Spinal cord (tissue), 9 donors: ENCODE measurements at regions not wholly inside any gene's neighbourhood (a gene's known extent, or its start where the extent isn't known, plus 50 kb on each side); places are given as distances from the start of the nearest gene placed in this dataset.

Source experiments
- DNase-seq, 6 donors: peaks; one replicate each; pipeline versions ENCODE4 v3.0.0 to v3.0.0-alpha.2; 2013 to 2015; ENCODE audit warnings: low spot score in 6 of 6, low read depth in 4 of 6
- H3K27ac ChIP-seq: one replicate; pipeline ENCODE4 v1.5.1; 2013; ENCODE audit warnings: low read depth, low read length, control low read depth
- H3K27me3 ChIP-seq: one replicate; pipeline ENCODE4 v1.6.1; 2013; ENCODE audit warnings: low read length; ENCODE audit not compliant: control insufficient read depth, insufficient read depth
- H3K36me3 ChIP-seq: one replicate; pipeline ENCODE4 v1.6.1; 2013; ENCODE audit warnings: low read length; ENCODE audit not compliant: control insufficient read depth, insufficient read depth
- H3K4me1 ChIP-seq: one replicate; pipeline ENCODE4 v1.6.1; 2013; ENCODE audit warnings: low read length; ENCODE audit not compliant: control insufficient read depth, insufficient read depth
- H3K4me3 ChIP-seq: one replicate; pipeline ENCODE4 v1.5.1; 2013; ENCODE audit warnings: low read depth, low read length, control low read depth
- H3K9me3 ChIP-seq: one replicate; pipeline ENCODE4 v1.6.1; 2013; ENCODE audit warnings: low read length; ENCODE audit not compliant: control insufficient read depth, insufficient read depth
- WGBS: methylation state at CpG from one replicate; pipeline ENCODE4 v1.1.5; 2013; ENCODE audit warnings: missing lambda C conversion rate; ENCODE audit not compliant: insufficient coverage; 5-methylcytosine and 5-hydroxymethylcytosine counted together
- donor health status: healthy.

DNA sequence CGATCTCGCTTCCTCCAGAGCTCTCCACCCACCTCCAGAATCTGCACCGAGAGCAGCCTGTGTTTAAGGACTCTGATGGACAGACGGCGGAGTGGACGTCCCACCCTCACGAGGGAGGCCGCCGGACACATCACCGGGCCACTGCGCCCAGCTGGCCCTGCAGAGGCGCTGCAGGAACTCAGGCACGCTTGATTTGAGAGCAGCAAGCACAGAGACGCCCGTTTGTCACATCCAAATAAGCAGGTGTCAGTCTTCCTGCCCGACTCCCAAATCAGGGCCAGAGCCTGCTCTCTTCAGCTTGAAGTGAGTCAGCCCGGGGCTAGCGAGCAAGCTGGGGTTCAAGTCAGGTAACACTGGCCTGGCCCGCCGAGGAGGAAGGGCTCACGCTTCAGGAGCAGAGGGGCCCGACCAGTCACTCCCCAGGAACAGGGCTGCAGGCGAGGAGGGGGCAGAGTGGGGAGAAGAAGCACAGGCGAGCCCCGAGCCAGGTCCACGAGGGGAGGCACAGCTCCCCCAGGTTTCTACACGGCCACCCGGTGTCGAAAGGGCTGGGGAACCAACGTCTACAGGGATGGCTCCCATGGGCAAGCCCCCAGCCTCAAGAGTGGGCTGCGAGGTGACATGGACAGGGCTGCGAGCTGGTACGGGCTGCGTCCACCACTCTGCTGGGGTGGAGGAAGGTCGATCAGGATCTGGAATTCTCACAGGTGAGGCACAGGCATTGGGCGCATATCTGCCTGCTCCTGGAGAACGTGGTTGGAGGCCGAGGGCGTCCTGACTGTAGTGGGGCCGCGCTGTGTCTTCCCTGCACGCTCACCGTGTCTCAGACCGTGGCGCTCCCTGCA lies 52.5 kb upstream of the CTDP1 start:
- Histone ChIP-seq H3K27ac (no peak overlapping the region), H3K27me3 (no peaks in the 10 kb centered on the region), H3K4me3 (no peak overlapping the region), H3K36me3 (no peaks in the 10 kb centered on the region), H3K9me3 (no peaks in the 10 kb centered on the region), H3K4me1 (peaks cover 17% of the 10 kb centered on the region)
- DNase-seq: no peak
- WGBS: 91% methylated on average over 44 of the region's 45 CpGs

- H3K9me3 ChIP-seq: no peaks in the 10 kb centered on the region
- H3K27ac ChIP-seq: no peak overlapping the region
- no peak overlapping the region for H3K4me3 ChIP-seq
- no peaks in the 10 kb centered on the region for H3K36me3 ChIP-seq
- H3K4me1 ChIP-seq: peaks cover 17% of the 10 kb centered on the region
- 86% methylated on average over 15 of the region's 19 CpGs for whole genome bisulfite sequencing
- no peak for DNase-seq
- no peaks in the 10 kb centered on the region for H3K27me3 ChIP-seq
Measured at GRCh38 chr18:79627750-79628294, 51.8 kb upstream of the CTDP1 start.

GRCh38 chr18:79628416-79629248 lies 51.0 kb upstream of the CTDP1 start:
- Histone ChIP-seq H3K36me3 (no peaks in the 10 kb centered on the region), H3K27me3 (no peaks in the 10 kb centered on the region), H3K4me3 (no peak overlapping the region), H3K4me1 (peaks cover 17% of the 10 kb centered on the region), H3K9me3 (no peaks in the 10 kb centered on the region), H3K27ac (no peak overlapping the region)
- 91% methylated on average over 27 of the region's 31 CpGs for WGBS
- no peak for DNase-seq

GRCh38 chr18:79629249-79629558 lies 50.4 kb upstream of the CTDP1 start:
- no peaks in the 10 kb centered on the region for H3K27me3 ChIP-seq
- peaks cover 17% of the 10 kb centered on the region for H3K4me1 ChIP-seq
- DNase-seq: no peak
- H3K9me3 ChIP-seq: no peaks in the 10 kb centered on the region
- WGBS: 97% methylated on average over 10 of the region's 10 CpGs
- no peak overlapping the region for H3K27ac ChIP-seq
- H3K36me3 ChIP-seq: no peaks in the 10 kb centered on the region
- H3K4me3 ChIP-seq: no peak overlapping the region

GRCh38 chr18:79629606-79630005 lies 50.0 kb upstream of the CTDP1 start:
- no peaks in the 10 kb centered on the region for H3K36me3 ChIP-seq
- H3K27me3 ChIP-seq: no peaks in the 10 kb centered on the region
- no peaks in the 10 kb centered on the region for H3K9me3 ChIP-seq
- no peak overlapping the region for H3K4me3 ChIP-seq
- H3K27ac ChIP-seq: no peak overlapping the region
- H3K4me1 ChIP-seq: peaks cover 17% of the 10 kb centered on the region
- WGBS: 97% methylated on average over 6 of the region's 6 CpGs
- no peak for DNase-seq
